HUES6 (cell line): ENCODE measurements at regions not wholly inside any gene's neighbourhood (a gene's known extent, or its start where the extent isn't known, plus 50 kb on each side); places are given as distances from the start of the nearest gene placed in this dataset.
"Not testable (repeated sequence)": the region's sequence is repeated elsewhere in the genome, so short reads cannot be mapped to it uniquely, and the experiment has no call there.

Experiments
- H3K27ac ChIP-seq: 2 replicates; pipeline ENCODE4 v1.7.0; 2013; ENCODE audit warnings: low read depth, mild to moderate bottlenecking, low read length, inconsistent platforms
- H3K27me3 ChIP-seq: 2 replicates; pipeline ENCODE4 v1.6.1; 2013; ENCODE audit warnings: low read length; ENCODE audit not compliant: control insufficient read depth, insufficient read depth
- H3K36me3 ChIP-seq: 2 replicates; pipeline ENCODE4 v1.6.1; 2013; ENCODE audit warnings: low read length; ENCODE audit not compliant: control insufficient read depth, insufficient read depth
- H3K4me1 ChIP-seq: 2 replicates; pipeline ENCODE4 v1.6.1; 2013; ENCODE audit warnings: low read length; ENCODE audit not compliant: control insufficient read depth, insufficient read depth
- H3K4me3 ChIP-seq: 2 replicates; pipeline ENCODE4 v1.5.1; 2013; ENCODE audit warnings: low read depth, low read length
- H3K9ac ChIP-seq: one replicate; pipeline ENCODE4 v1.6.1; 2013; ENCODE audit warnings: mild to moderate bottlenecking, low read length
- H3K9me3 ChIP-seq: 2 replicates; pipeline ENCODE4 v1.6.1; 2013; ENCODE audit warnings: low read depth, low read length; ENCODE audit not compliant: control insufficient read depth, insufficient read depth

DNA sequence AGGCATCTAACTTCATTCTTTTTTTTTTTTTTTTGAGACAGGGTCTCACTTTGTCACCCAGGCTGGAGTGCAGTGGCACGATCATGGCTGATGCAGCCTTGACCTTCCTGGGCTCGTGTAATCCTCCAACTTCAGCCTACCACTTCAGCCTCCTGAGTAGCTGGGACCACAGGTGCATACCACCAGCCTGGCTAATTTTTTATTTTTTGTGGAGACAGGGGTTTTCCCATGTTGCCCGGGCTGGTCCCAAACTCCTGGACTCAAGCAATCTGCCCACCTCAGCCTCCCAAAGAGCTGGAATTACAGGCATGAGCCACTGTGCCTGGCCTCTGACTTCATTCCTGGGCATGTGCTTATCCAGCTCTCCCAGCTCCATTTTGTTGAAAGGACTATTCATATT lies 311.9 kb downstream of the RPS24 start:
- H3K27ac ChIP-seq, H3K4me1 ChIP-seq, H3K27me3 ChIP-seq, H3K9me3 ChIP-seq, H3K4me3 ChIP-seq, H3K9ac ChIP-seq, H3K36me3 ChIP-seq: not testable (repeated sequence)

DNA sequence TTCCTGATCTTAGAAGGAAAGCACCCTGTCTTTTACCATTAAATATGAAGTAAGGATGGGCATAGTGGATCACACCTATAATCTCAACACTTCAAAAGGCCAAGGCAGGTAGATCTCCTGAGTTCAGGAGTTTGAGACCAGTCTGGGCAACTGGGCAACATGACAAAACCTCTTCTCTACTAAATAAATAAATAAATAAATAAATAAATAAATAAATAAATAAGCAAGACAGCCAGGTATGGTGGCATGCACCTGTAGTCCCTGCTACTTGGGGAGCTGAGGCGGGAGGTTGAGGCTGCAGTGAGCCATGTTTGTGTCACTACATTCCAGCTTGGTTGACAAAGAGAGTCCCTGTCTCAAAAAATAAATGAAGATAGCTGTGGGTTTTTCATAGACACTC lies 313.1 kb downstream of the RPS24 start:
- Histone ChIP-seq H3K4me1 (peaks cover 3% of the 10 kb centered on the region; the same call in 1 of the 2 replicates), H3K27me3 (no peaks in the 10 kb centered on the region), H3K36me3 (no peaks in the 10 kb centered on the region), H3K9ac (no peak overlapping the region), H3K4me3 (no peak overlapping the region), H3K9me3 (peaks cover 10% of the 10 kb centered on the region), H3K27ac (no peak overlapping the region)

- Histone ChIP-seq H3K4me1 (peaks cover 3% of the 10 kb centered on the region; the same call in 1 of the 2 replicates), H3K9ac (no peak overlapping the region), H3K27me3 (no peaks in the 10 kb centered on the region), H3K36me3 (no peaks in the 10 kb centered on the region), H3K4me3 (no peak overlapping the region), H3K27ac (no peak overlapping the region), H3K9me3 (peaks cover 10% of the 10 kb centered on the region)
Measured at GRCh38 chr10:78348411-78349164, 314.9 kb downstream of the RPS24 start.

DNA sequence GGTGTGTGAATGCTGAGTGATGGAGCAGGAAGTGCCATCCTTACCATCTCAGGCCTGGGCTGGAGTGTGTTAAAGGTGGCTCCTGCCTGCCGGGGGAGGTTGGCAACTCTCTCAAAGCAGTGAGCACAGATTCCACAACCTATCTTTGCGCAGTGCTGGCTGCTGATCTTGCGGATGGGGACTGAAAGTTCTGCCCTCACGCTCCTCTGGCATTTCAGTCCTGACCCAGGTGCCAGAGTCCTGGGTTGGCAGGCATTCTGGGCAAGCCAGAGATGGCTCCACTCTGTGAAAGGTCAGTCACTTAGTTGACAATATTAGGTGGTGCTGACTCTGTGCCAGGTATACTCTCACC lies 315.5 kb downstream of the RPS24 start:
- Histone ChIP-seq H3K36me3 (no peaks in the 10 kb centered on the region), H3K4me1 (peaks cover 3% of the 10 kb centered on the region; the same call in 1 of the 2 replicates)

DNA sequence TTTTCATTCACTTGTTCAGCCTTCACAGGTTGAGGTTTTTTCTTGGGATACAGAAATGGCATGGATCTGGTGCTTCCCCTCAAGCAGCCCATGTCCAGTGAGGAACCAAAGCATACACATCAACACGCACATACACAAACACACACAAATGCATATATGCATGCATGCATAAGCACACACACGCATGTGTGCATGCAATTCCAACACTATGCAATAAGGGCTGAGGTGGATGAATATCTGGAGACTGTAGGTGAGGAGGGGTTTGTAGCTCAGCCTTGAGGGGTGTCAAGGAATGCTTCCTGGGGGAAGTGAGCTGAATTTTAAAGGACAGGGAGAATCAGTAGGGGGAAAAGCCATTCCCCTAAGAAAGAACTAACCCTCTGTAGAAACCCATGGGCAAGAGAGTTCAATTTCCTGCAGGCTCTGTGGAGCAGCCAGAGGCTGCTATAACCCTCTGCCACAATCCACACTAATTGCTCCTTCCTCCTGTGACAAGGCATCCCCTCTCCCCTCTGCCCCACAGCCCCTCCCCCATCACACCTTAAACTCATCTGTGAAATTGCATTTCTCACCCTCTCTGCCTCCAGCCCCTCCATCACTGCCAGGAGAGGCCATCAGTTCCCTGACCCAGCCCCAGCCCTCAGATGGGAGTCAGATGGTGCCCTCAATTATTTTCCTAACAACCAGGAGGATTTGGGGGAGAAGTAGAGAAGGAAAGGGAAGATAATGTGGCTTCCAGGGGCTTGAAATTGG lies 316.4 kb downstream of the RPS24 start:
- Histone ChIP-seq H3K4me1 (peaks cover 3% of the 10 kb centered on the region; the same call in 1 of the 2 replicates), H3K9me3 (peaks cover 10% of the 10 kb centered on the region), H3K4me3 (no peak overlapping the region), H3K27ac (no peak overlapping the region), H3K36me3 (no peaks in the 10 kb centered on the region), H3K27me3 (no peaks in the 10 kb centered on the region), H3K9ac (peak overlapping the region; percentile 9)

More for the DNA sequence above, 315.5 kb downstream of the RPS24 start:
- no peak overlapping the region for H3K27ac ChIP-seq
- no peak overlapping the region for H3K4me3 ChIP-seq
- no peaks in the 10 kb centered on the region for H3K27me3 ChIP-seq
- H3K9ac ChIP-seq: no peak overlapping the region
- peaks cover 10% of the 10 kb centered on the region for H3K9me3 ChIP-seq

GRCh38 chr10:78351283-78351682 lies 317.6 kb downstream of the RPS24 start:
- H3K4me1 ChIP-seq: peaks cover 6% of the 10 kb centered on the region; the same call in 1 of the 2 replicates
- H3K27ac ChIP-seq: no peak overlapping the region
- H3K9me3 ChIP-seq: peaks cover 10% of the 10 kb centered on the region
- no peaks in the 10 kb centered on the region for H3K27me3 ChIP-seq
- no peaks in the 10 kb centered on the region for H3K36me3 ChIP-seq
- H3K4me3 ChIP-seq: no peak overlapping the region
- H3K9ac ChIP-seq: no peak overlapping the region

GRCh38 chr10:78351809-78352208 lies 318.1 kb downstream of the RPS24 start:
- H3K27ac ChIP-seq: no peak overlapping the region
- H3K36me3 ChIP-seq: no peaks in the 10 kb centered on the region
- H3K9me3 ChIP-seq: peaks cover 10% of the 10 kb centered on the region
- no peak overlapping the region for H3K9ac ChIP-seq
- no peak overlapping the region for H3K4me3 ChIP-seq
- peaks cover 11% of the 10 kb centered on the region for H3K4me1 ChIP-seq
- H3K27me3 ChIP-seq: no peaks in the 10 kb centered on the region

DNA sequence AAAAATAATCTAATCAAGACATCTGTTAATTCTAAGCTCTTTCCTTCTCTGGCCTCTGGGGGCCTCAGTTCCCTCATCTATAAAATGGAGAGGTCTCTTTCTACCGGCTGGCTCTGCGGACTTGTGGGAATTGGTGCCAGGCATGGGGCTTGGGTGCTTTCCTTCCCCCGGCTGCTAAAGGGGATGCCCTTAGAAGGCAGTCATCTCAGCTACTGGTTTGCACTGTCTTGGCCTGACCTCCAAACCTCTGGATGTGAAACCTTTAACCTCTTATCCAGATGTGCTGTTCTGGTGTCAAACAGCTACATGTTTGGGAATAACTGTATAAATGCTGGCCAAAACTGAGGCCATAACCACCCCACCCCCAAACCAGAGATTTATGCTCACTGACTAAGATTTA lies 320.0 kb downstream of the RPS24 start:
- H3K27me3 ChIP-seq: no peaks in the 10 kb centered on the region
- peaks cover 29% of the 10 kb centered on the region for H3K4me1 ChIP-seq
- no peak overlapping the region for H3K9ac ChIP-seq
- no peaks in the 10 kb centered on the region for H3K9me3 ChIP-seq
- no peaks in the 10 kb centered on the region for H3K36me3 ChIP-seq
- no peak overlapping the region for H3K27ac ChIP-seq
- no peak overlapping the region for H3K4me3 ChIP-seq

- no peak overlapping the region for H3K9ac ChIP-seq
- peaks cover 34% of the 10 kb centered on the region for H3K4me1 ChIP-seq
- H3K4me3 ChIP-seq: no peak overlapping the region
- no peaks in the 10 kb centered on the region for H3K36me3 ChIP-seq
- H3K27me3 ChIP-seq: no peaks in the 10 kb centered on the region
- no peak overlapping the region for H3K27ac ChIP-seq
- H3K9me3 ChIP-seq: no peaks in the 10 kb centered on the region
Measured at GRCh38 chr10:78354101-78354500, 320.4 kb downstream of the RPS24 start.

GRCh38 chr10:78356291-78356900 lies 322.7 kb downstream of the RPS24 start:
- Histone ChIP-seq H3K27ac (no peak overlapping the region), H3K27me3 (no peaks in the 10 kb centered on the region), H3K9me3 (no peaks in the 10 kb centered on the region), H3K9ac (no peak overlapping the region), H3K36me3 (no peaks in the 10 kb centered on the region), H3K4me3 (no peak overlapping the region), H3K4me1 (peaks cover 45% of the 10 kb centered on the region)
